Keratinocyte (primary cell): ENCODE measurements at regions not wholly inside any gene's neighbourhood (a gene's known extent, or its start where the extent isn't known, plus 50 kb on each side); places are given as distances from the start of the nearest gene placed in this dataset.

Experiments
- CTCF ChIP-seq, 3 experiments: IDR thresholded peaks in 1 of 3; conservative IDR thresholded peaks in 1 of 3; optimal IDR thresholded peaks in 1 of 3; 2 replicates in 2 of 3; 3 replicates in 1 of 3; pipeline versions ENCODE3 to v1.5.1; 2011; ENCODE audit warnings: low read length in 3 of 3, mild to moderate bottlenecking in 3 of 3, moderate library complexity in 2 of 3, control low read depth in 1 of 3, inconsistent platforms in 1 of 3; ENCODE audit not compliant: insufficient read depth in 2 of 3; ENCODE audit errors: extremely low read depth in 1 of 3
- EZH2 ChIP-seq: IDR thresholded peaks from one replicate; pipeline ENCODE4 v1.6.1; 2012; ENCODE audit warnings: inconsistent platforms, mild to moderate bottlenecking, low read length, moderate library complexity

- TF ChIP-seq CTCF (optimal IDR thresholded peaks at IDR 0.05 in 1 of 3, IDR thresholded peaks at IDR 0.05 in 1 of 3, conservative IDR thresholded peaks at IDR 0.05 in 1 of 3; ENCODE audit: extremely low read depth in 1 of 3, insufficient read depth in 2 of 3, low read length in 3 of 3) = no peak
- no peak for TF ChIP-seq EZH2
Observed at GRCh38 chr16:31707743-31708335, 165.8 kb upstream of the ZNF267 start.
